Activated CD4-positive, alpha-beta T cell treated with anti-CD3 and anti-CD28 coated beads, Interleukin-2, amount 50 U/mL, for 4 hours (primary cell): ENCODE measurements at regions not wholly inside any gene's neighbourhood (a gene's known extent, or its start where the extent isn't known, plus 50 kb on each side); places are given as distances from the start of the nearest gene placed in this dataset.
"Not testable (repeated sequence)": the region's sequence is repeated elsewhere in the genome, so short reads cannot be mapped to it uniquely, and the experiment has no call there.

ENCODE experiments used
- DNase-seq, 2 experiments: peaks; one replicate each; pipeline ENCODE4 v3.0.0-alpha.2; 2020

DNA sequence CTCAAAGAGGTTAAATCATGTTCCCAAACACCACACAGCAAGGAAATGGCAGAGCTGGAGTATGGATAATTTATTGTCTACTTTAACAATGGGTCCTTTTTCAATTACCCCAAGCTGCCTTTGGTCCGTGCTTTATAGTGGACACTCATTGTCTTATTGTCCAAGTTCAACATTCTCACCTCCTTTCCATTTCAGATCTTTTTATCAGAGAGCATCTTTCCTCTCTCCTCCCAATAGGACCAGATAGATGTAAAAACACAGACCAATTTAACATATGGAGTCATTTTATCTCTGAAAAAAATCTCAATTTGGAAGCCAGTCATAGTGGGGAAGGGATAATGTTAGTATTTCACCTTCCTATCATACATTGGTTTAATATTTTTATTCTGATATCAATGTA, 83.5 kb upstream of the WAC start:
- no peak for DNase-seq

DNA sequence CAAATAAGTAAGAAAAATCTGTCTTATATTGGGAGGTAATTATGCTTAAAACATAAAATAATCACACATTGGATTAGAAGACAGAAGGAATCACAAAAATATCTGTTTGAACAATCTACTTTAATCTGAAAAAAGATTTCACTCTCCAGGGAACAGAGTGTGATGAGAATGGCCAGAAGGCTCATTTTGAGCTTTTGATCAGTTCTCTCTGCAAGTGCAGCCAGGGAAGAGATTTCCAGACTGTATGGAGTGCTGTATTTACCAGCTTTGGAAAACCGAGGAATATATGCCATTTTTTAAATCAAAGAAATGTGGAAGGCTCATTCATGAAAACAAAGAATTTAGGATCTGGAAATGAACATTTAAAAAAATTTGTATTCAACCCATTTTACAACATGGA, 83.0 kb upstream of the WAC start:
- DNase-seq, result no peak

DNA sequence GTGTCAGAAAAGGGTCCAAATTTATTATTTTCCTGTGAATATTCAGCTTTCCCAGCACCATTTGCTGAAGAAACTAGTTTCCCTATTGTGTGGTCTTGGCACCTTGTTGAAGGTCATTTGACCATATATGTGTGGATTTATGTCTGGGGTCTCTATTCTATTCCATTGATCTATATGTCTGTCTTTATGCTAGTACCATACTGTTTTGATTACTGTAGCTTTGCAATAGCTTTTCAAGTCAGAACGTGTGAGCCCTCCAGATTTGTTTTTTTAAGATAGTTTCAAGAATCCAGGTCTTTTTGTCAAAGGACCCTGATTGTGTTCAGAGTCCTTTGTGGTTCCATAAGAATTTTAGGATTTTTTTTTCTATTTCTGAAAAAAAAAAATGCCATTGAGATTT, 79.0 kb upstream of the WAC start:
- no peak for DNase-seq

- no peak for DNase-seq
Measured at GRCh38 chr10:28457110-28457509, 75.8 kb upstream of the WAC start.

GRCh38 chr10:28457873-28458272, 75.0 kb upstream of the WAC start:
- DNase-seq, result not testable (repeated sequence)

- DNase-seq, result no peak
Measured at GRCh38 chr10:28459453-28460144, 73.3 kb upstream of the WAC start.

GRCh38 chr10:28463141-28463540, 69.8 kb upstream of the WAC start:
- DNase-seq, result no peak

GRCh38 chr10:28463676-28464395, 69.1 kb upstream of the WAC start:
- no peak for DNase-seq

DNA sequence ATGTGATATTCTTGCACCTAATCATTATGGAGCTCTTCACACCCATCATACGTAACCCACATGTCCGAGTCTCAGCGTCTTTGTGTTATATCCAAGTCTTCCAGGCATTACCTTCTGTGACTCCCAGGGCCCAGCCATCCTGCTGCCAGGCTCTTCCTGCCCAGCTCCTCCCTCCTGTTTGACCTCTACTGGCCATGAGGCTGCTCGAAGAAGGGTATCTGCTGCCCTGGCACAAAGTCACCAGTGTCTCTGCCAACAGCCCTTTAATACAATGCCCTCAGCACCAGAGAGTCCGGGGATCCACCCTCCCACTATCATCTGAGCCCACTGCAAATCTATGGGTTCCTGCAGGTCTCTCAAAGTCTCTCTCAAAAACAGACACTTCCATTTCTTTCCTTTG, 65.3 kb upstream of the WAC start:
- no peak for DNase-seq

DNA sequence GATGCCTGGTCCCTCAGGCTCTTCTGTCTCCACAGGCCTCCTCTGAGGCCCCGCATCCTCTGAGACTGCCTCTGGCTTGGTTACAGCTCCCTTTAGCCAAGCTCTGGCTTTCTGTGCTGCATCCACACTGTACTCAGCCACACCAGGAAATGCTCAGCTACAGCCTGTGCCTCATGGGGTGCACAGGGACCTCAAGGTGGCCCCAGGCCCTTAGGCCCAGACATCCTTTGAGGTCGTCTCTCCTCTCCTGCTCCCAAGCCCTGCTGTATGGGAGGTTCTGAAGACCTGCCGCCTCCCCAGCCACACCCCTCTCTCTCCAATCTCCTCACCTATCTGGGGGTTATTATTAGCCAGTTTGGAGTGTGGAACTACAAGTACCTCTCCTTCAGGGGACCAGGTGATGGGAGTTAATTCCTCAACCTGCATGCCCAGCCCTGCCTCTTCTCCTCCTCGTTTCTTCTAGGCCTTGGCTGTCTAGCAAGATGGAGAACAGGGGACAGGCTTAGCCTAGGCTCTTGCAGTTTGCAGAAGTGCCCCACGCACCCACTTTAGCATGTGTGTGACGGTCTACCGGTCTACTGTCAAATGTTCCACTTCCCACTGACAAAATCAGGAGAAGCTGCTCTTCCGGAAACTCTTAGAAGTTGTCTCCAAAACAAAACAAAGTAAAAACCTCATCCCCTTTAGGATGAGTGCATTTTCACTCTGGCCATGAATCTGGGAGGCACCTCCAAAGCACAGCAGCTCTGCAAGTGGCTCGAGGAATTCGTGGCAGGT, 64.0 kb upstream of the WAC start:
- DNase-seq, result no peak

GRCh38 chr10:28470873-28471651, 61.9 kb upstream of the WAC start:
- no peak for DNase-seq

DNA sequence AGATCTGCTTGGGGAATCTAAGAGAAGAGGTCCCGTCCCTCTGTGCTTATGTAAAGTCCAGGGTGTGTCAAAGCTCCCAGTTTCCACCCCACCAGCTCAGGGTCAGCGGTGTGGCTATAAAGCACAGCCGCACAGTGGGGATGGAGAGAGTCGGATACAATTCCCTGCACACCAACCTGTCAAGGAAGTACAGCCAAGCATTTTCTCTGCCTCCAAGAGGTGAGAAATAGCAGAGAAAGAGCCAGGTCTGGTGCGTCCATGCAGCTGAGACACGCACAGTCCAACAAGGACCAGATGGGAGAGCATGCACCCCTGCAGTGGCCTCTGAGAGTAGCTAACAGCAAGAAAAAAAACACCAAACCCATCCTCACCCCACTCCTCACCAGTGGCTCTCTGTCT, 61.3 kb upstream of the WAC start:
- no peak for DNase-seq

GRCh38 chr10:28478646-28479045, 54.3 kb upstream of the WAC start:
- DNase-seq, result no peak

- DNase-seq, result no peak
Measured at GRCh38 chr10:28479425-28479865, 53.5 kb upstream of the WAC start.

GRCh38 chr10:28479927-28480627, 52.8 kb upstream of the WAC start:
- no peak for DNase-seq

DNA sequence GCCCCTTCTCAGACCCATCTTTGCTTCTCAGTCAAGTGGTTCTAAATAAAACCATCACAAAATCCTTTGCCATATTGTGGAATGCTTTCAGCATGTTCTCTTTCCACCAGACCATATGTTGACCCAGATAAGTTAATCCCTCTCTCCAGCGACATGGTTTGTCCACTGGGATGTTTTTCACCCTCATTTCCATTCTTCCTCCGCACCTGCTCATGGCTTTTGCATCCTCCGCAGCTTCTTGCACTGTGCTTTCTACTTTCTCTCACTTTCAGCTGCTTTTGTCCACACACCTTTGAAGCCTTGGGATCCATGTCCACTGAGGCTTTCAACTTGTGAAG, 52.3 kb upstream of the WAC start:
- no peak for DNase-seq

DNA sequence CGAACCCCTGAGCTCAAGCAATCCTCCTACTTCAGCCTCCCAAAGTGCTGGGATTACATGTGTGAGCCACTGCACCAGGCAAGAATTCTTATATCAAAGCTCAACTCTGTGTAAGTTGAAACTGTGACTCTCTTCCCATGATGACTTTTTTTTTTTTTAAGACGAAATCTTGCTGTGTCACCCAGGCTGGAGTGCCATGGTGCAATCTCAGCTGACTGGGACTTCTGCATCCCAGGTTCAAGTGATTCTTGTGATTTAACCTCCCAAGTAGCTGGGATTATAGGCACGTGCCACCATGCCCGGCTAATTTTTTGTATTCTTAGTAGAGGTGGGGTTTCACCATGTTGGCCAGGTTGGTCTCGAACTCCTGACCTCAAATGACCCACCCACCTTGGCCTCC, 51.6 kb upstream of the WAC start:
- DNase-seq, result not testable (repeated sequence)

DNA sequence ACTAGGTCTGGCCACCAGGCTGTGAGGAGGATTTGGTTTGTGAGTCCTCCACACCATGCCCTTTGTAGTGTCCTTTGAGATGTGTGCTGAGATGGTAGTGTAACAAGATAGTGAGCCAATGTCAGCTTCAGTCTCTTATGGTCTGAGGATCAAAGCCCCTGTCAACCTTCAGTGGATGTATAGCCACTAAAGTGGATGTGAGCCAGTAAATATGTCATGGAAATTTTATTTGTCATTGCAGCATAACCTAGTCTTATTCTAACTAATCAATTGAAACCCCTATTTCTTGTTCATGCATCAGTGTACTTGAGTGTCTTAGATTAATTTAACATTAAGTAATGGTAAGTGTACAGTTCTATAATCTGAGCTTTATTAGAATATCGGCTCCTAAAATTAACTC, 51.0 kb upstream of the WAC start:
- DNase-seq, result no peak
